Parathyroid adenoma (tissue), 2 donors: ENCODE measurements at regions not wholly inside any gene's neighbourhood (a gene's known extent, or its start where the extent isn't known, plus 50 kb on each side); places are given as distances from the start of the nearest gene placed in this dataset.

Source experiments
- H2AFZ ChIP-seq: fragments of 300-600 bp; sonication (generic); one replicate; pipeline ENCODE4 v1.7.0; 2017; ENCODE audit warnings: antibody characterized with exemption, mild to moderate bottlenecking
- H3K27ac ChIP-seq: fragments of 300-600 bp; sonication (generic); one replicate; pipeline ENCODE4 v1.7.0; 2017
- H3K27me3 ChIP-seq: fragments of 300-600 bp; sonication (generic); one replicate; pipeline ENCODE4 v1.7.0; 2017; ENCODE audit warnings: low read length; ENCODE audit not compliant: control insufficient read depth, insufficient read depth
- H3K36me3 ChIP-seq: fragments of 300-600 bp; sonication (generic); one replicate; pipeline ENCODE4 v1.7.0; 2017; ENCODE audit warnings: low read length; ENCODE audit not compliant: control insufficient read depth, insufficient read depth
- H3K4me1 ChIP-seq: fragments of 300-600 bp; sonication (generic); one replicate; pipeline ENCODE4 v1.7.0; 2017; ENCODE audit warnings: control low read depth
- H3K4me2 ChIP-seq: fragments of 300-600 bp; sonication (generic); one replicate; pipeline ENCODE4 v1.7.0; 2017; ENCODE audit warnings: low read length
- H3K4me3 ChIP-seq: fragments of 300-600 bp; sonication (generic); one replicate; pipeline ENCODE4 v1.7.0; 2017; ENCODE audit warnings: low read depth, low read length
- H3K79me2 ChIP-seq: fragments of 300-600 bp; sonication (generic); one replicate; pipeline ENCODE4 v1.7.0; 2017; ENCODE audit warnings: control low read depth
- H3K9ac ChIP-seq: fragments of 300-600 bp; sonication (generic); one replicate; pipeline ENCODE4 v1.7.0; 2017; ENCODE audit warnings: mild to moderate bottlenecking
- H3K9me3 ChIP-seq: fragments of 300-600 bp; sonication (generic); one replicate; pipeline ENCODE4 v1.7.0; 2017; ENCODE audit warnings: low read length; ENCODE audit not compliant: control insufficient read depth
- TF ChIP-seq, protein P1 (sequence below): fragments of 300-600 bp; sonication (generic); IDR thresholded peaks from one replicate; pipeline ENCODE4 v1.7.0; 2017; ENCODE audit warnings: antibody characterized with exemption, mild to moderate bottlenecking
- donor health status: primary hyperparathyroidism.

DNA sequence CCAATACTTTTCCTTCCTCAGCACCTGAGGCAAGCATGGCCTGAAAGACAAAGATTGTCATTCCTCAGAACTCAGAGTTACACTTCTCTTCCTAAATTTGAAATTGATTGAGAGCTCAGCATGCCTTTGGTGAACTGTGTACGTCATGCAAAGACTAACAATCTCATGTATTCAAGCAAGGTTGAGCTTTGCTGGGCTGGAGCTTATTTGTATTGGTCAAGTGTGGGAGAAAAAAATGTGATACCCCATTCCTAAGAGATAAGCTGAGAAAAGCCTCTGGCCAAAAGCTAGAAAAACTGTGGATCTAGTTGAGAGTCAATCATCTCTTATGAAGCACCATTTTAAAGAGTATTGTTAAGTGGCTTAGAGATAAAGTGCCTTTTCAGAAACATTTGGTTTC is 392.2 kb downstream of the RASEF start:
- H3K4me3 ChIP-seq: no peak overlapping the region
- TF ChIP-seq, protein P1, sequence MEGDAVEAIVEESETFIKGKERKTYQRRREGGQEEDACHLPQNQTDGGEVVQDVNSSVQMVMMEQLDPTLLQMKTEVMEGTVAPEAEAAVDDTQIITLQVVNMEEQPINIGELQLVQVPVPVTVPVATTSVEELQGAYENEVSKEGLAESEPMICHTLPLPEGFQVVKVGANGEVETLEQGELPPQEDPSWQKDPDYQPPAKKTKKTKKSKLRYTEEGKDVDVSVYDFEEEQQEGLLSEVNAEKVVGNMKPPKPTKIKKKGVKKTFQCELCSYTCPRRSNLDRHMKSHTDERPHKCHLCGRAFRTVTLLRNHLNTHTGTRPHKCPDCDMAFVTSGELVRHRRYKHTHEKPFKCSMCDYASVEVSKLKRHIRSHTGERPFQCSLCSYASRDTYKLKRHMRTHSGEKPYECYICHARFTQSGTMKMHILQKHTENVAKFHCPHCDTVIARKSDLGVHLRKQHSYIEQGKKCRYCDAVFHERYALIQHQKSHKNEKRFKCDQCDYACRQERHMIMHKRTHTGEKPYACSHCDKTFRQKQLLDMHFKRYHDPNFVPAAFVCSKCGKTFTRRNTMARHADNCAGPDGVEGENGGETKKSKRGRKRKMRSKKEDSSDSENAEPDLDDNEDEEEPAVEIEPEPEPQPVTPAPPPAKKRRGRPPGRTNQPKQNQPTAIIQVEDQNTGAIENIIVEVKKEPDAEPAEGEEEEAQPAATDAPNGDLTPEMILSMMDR: no peak
- no peaks in the 10 kb centered on the region for H3K27me3 ChIP-seq
- H3K27ac ChIP-seq: no peak overlapping the region
- no peak overlapping the region for H2AFZ ChIP-seq
- H3K4me2 ChIP-seq: no peak overlapping the region
- no peaks in the 10 kb centered on the region for H3K79me2 ChIP-seq
- H3K36me3 ChIP-seq: no peaks in the 10 kb centered on the region
- no peaks in the 10 kb centered on the region for H3K4me1 ChIP-seq
- no peaks in the 10 kb centered on the region for H3K9me3 ChIP-seq
- H3K9ac ChIP-seq: no peak overlapping the region

DNA sequence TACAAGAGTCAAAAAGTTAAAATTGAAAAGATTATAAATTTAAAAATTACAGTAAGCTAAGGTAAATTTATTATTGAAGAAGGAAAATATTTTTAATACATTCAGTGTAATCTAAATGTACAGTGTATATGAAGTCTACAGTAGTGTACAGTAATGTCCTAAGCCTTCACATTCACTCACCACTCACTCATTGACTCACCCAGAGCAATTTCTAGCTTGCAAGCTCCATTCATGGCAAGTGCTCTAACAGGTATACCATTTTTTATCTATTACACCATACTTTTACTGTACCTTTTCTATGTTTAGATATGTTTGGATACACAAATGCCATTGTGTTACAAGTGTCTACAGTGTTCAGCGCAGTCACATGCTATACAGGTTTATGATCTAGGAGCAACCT is 389.7 kb downstream of the RASEF start:
- Histone ChIP-seq H3K27me3 (no peaks in the 10 kb centered on the region), H3K79me2 (no peaks in the 10 kb centered on the region), H3K36me3 (no peaks in the 10 kb centered on the region), H2AFZ (no peak overlapping the region), H3K9ac (no peak overlapping the region), H3K4me2 (no peak overlapping the region), H3K4me1 (no peaks in the 10 kb centered on the region), H3K9me3 (no peaks in the 10 kb centered on the region), H3K4me3 (no peak overlapping the region), H3K27ac (no peak overlapping the region)
- TF ChIP-seq, protein P1: no peak

DNA sequence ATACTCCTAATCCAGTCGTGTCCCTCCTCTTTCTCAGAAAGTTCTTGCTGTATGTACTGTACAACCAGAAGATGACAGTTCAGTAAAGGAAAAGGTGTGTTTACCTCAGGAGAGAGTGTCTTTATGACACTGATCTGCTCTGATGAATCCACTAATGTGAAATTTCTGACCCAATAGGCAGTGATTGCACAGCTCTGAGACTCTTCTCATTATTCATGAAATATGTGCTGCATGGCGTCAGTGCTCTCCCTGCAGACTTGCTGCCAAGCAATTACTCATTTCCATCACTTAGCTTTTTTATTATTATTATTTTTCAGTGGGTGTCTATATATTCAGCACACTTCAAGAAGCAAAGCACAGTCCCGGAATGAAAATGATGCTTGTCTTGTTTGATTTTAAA is 389.0 kb downstream of the RASEF start:
- H3K4me1 ChIP-seq: no peaks in the 10 kb centered on the region
- H3K9me3 ChIP-seq: no peaks in the 10 kb centered on the region
- H3K4me2 ChIP-seq: no peak overlapping the region
- H3K27me3 ChIP-seq: no peaks in the 10 kb centered on the region
- TF ChIP-seq, protein P1: no peak
- H3K9ac ChIP-seq: no peak overlapping the region
- H3K36me3 ChIP-seq: no peaks in the 10 kb centered on the region
- no peak overlapping the region for H3K27ac ChIP-seq
- no peak overlapping the region for H2AFZ ChIP-seq
- H3K4me3 ChIP-seq: no peak overlapping the region
- no peaks in the 10 kb centered on the region for H3K79me2 ChIP-seq

DNA sequence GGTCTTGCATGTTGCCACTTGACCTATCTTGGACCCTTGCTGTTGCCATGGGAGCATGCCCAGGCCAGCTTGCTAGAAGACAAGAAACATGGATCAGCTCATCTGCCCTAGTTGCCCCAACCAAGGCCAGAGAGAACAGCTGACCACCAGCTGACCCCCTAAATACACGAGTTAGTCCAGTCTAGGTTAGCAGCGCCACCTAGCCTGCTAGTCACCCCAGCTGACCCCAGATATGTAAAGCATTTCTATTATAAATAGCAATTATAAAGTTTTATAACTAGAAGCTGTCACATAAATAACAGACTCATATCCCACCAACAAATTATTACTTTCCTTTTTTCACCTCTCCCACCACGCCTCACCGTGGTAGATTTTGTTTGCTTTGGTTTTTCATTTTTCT is 387.8 kb downstream of the RASEF start:
- TF ChIP-seq, protein P1: no peak
- no peaks in the 10 kb centered on the region for H3K27me3 ChIP-seq
- H3K27ac ChIP-seq: no peak overlapping the region
- H3K36me3 ChIP-seq: no peaks in the 10 kb centered on the region
- no peak overlapping the region for H3K9ac ChIP-seq
- H3K4me3 ChIP-seq: no peak overlapping the region
- no peaks in the 10 kb centered on the region for H3K9me3 ChIP-seq
- H3K4me2 ChIP-seq: no peak overlapping the region
- no peak overlapping the region for H2AFZ ChIP-seq
- no peaks in the 10 kb centered on the region for H3K79me2 ChIP-seq
- H3K4me1 ChIP-seq: no peaks in the 10 kb centered on the region

DNA sequence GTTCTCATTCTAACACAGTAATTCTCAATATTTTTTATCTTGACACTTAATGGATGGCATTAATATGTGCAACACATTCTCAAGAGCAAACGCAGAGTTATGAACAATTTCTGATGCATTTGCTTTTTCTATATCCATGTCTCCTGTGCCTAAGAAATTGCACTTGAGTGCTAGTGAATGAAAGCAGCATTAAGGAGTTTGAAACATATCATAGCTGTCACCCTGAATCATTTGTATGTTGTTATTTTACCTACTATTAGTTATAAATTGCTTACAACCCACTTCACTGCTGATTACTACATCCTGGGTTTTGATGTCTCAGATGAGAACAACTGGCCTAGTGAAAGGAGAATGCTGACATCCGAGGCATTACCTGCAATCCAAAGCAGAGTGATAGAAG is 387.3 kb downstream of the RASEF start:
- no peak overlapping the region for H3K27ac ChIP-seq
- no peaks in the 10 kb centered on the region for H3K36me3 ChIP-seq
- H3K27me3 ChIP-seq: no peaks in the 10 kb centered on the region
- H3K4me3 ChIP-seq: no peak overlapping the region
- H3K9ac ChIP-seq: no peak overlapping the region
- TF ChIP-seq, protein P1: no peak
- H3K79me2 ChIP-seq: no peaks in the 10 kb centered on the region
- no peak overlapping the region for H3K4me2 ChIP-seq
- no peak overlapping the region for H2AFZ ChIP-seq
- H3K4me1 ChIP-seq: no peaks in the 10 kb centered on the region
- no peaks in the 10 kb centered on the region for H3K9me3 ChIP-seq
